ENCODE measurements at regions not wholly inside any gene's neighbourhood (a gene's known extent, or its start where the extent isn't known, plus 50 kb on each side); places are given as distances from the start of the nearest gene placed in this dataset.

- DNase-seq (ENCODE audit: extremely low spot score): no peak
- no peak for TF ChIP-seq PKNOX1 (IDR thresholded peaks at IDR 0.05)
- TF ChIP-seq SP1 (IDR thresholded peaks at IDR 0.05): no peak
- no peak for TF ChIP-seq SUZ12 (IDR thresholded peaks at IDR 0.05)
- no peak for TF ChIP-seq BHLHE40 (IDR thresholded peaks at IDR 0.05; ENCODE audit: borderline replicate concordance)
- no peak for TF ChIP-seq HDGF (IDR thresholded peaks at IDR 0.05; ENCODE audit: borderline replicate concordance)
- TF ChIP-seq ARNT (IDR thresholded peaks at IDR 0.05): no peak
- no peak for TF ChIP-seq CTBP1 (IDR thresholded peaks at IDR 0.05; ENCODE audit: borderline replicate concordance)
- no peak for TF ChIP-seq FOXK2 (IDR thresholded peaks at IDR 0.05)
- TF ChIP-seq NFRKB (IDR thresholded peaks at IDR 0.05): no peak
- no peak for TF ChIP-seq TARDBP (IDR thresholded peaks at IDR 0.05)
- TF ChIP-seq L3MBTL2 (conservative IDR thresholded peaks at IDR 0.05): no peak
- no peak for TF ChIP-seq ZNF384 (IDR thresholded peaks at IDR 0.05)
- TF ChIP-seq FOXA1 (IDR thresholded peaks at IDR 0.05): no peak
- no peak for TF ChIP-seq ELF4 (IDR thresholded peaks at IDR 0.05)
- POLR2A ChIA-PET: no interaction called here
- CTCF ChIA-PET: no interaction called here
These were observed 132.8 kb upstream of the ZPLD1 start for GRCh38 chr3:102302020-102302419.

GRCh38 chr3:102304550-102304949 lies 130.3 kb upstream of the ZPLD1 start:
- CTCF ChIA-PET: no interaction called here
- TF ChIP-seq SP1 (IDR thresholded peaks at IDR 0.05) (no peak), TARDBP (IDR thresholded peaks at IDR 0.05) (no peak), FOXK2 (IDR thresholded peaks at IDR 0.05) (no peak), HDGF (IDR thresholded peaks at IDR 0.05; ENCODE audit: borderline replicate concordance) (no peak), LEF1 (IDR thresholded peaks at IDR 0.05; ENCODE audit: borderline replicate concordance) (no peak), FOXA1 (IDR thresholded peaks at IDR 0.05) (no peak), L3MBTL2 (conservative IDR thresholded peaks at IDR 0.05) (no peak), BHLHE40 (IDR thresholded peaks at IDR 0.05; ENCODE audit: borderline replicate concordance) (no peak), CTBP1 (IDR thresholded peaks at IDR 0.05; ENCODE audit: borderline replicate concordance) (no peak), NFRKB (IDR thresholded peaks at IDR 0.05) (no peak), PKNOX1 (IDR thresholded peaks at IDR 0.05) (no peak), ZNF384 (IDR thresholded peaks at IDR 0.05) (no peak), ARNT (IDR thresholded peaks at IDR 0.05) (no peak), FOXM1 (IDR thresholded peaks at IDR 0.05; ENCODE audit: borderline replicate concordance) (no peak), SUZ12 (IDR thresholded peaks at IDR 0.05) (no peak), ELF4 (IDR thresholded peaks at IDR 0.05) (no peak)
- no peak for DNase-seq (ENCODE audit: extremely low spot score)
- POLR2A ChIA-PET: no interaction called here

GRCh38 chr3:102307442-102307841 lies 127.4 kb upstream of the ZPLD1 start:
- CTCF ChIA-PET: no interaction called here
- no peak for DNase-seq (ENCODE audit: extremely low spot score)
- no peak for TF ChIP-seq BHLHE40 (IDR thresholded peaks at IDR 0.05; ENCODE audit: borderline replicate concordance)
- no peak for TF ChIP-seq L3MBTL2 (conservative IDR thresholded peaks at IDR 0.05)
- TF ChIP-seq CTBP1 (IDR thresholded peaks at IDR 0.05; ENCODE audit: borderline replicate concordance): no peak
- no peak for TF ChIP-seq SP1 (IDR thresholded peaks at IDR 0.05)
- TF ChIP-seq FOXM1 (IDR thresholded peaks at IDR 0.05; ENCODE audit: borderline replicate concordance): no peak
- TF ChIP-seq FOXA1 (IDR thresholded peaks at IDR 0.05): no peak
- TF ChIP-seq ZNF384 (IDR thresholded peaks at IDR 0.05): no peak
- no peak for TF ChIP-seq PKNOX1 (IDR thresholded peaks at IDR 0.05)
- no peak for TF ChIP-seq SUZ12 (IDR thresholded peaks at IDR 0.05)
- no peak for TF ChIP-seq LEF1 (IDR thresholded peaks at IDR 0.05; ENCODE audit: borderline replicate concordance)
- TF ChIP-seq ARNT (IDR thresholded peaks at IDR 0.05): no peak
- no peak for TF ChIP-seq NFRKB (IDR thresholded peaks at IDR 0.05)
- TF ChIP-seq ELF4 (IDR thresholded peaks at IDR 0.05): no peak
- no peak for TF ChIP-seq FOXK2 (IDR thresholded peaks at IDR 0.05)
- POLR2A ChIA-PET: no interaction called here

GRCh38 chr3:102329066-102329465 lies 105.7 kb upstream of the ZPLD1 start:
- no peak for TF ChIP-seq ZNF384 (IDR thresholded peaks at IDR 0.05)
- no peak for TF ChIP-seq HDGF (IDR thresholded peaks at IDR 0.05; ENCODE audit: borderline replicate concordance)
- no peak for TF ChIP-seq ARNT (IDR thresholded peaks at IDR 0.05)
- no peak for TF ChIP-seq LEF1 (IDR thresholded peaks at IDR 0.05; ENCODE audit: borderline replicate concordance)
- no peak for TF ChIP-seq SP1 (IDR thresholded peaks at IDR 0.05)
- TF ChIP-seq FOXA1 (IDR thresholded peaks at IDR 0.05): no peak
- no peak for TF ChIP-seq PKNOX1 (IDR thresholded peaks at IDR 0.05)
- no peak for TF ChIP-seq CTBP1 (IDR thresholded peaks at IDR 0.05; ENCODE audit: borderline replicate concordance)
- TF ChIP-seq SUZ12 (IDR thresholded peaks at IDR 0.05): no peak
- no peak for TF ChIP-seq L3MBTL2 (conservative IDR thresholded peaks at IDR 0.05)
- no peak for TF ChIP-seq TARDBP (IDR thresholded peaks at IDR 0.05)
- TF ChIP-seq BHLHE40 (IDR thresholded peaks at IDR 0.05; ENCODE audit: borderline replicate concordance): no peak
- no peak for TF ChIP-seq ELF4 (IDR thresholded peaks at IDR 0.05)
- DNase-seq (ENCODE audit: extremely low spot score): no peak
- POLR2A ChIA-PET: no interaction called here
- CTCF ChIA-PET: no interaction called here

GRCh38 chr3:102329561-102329960 lies 105.3 kb upstream of the ZPLD1 start:
- ChIA-PET CTCF (no interaction called here), POLR2A (no interaction called here)
- DNase-seq (ENCODE audit: extremely low spot score): no peak
- TF ChIP-seq ELF4 (IDR thresholded peaks at IDR 0.05) (no peak), SUZ12 (IDR thresholded peaks at IDR 0.05) (no peak), FOXK2 (IDR thresholded peaks at IDR 0.05) (no peak), SP1 (IDR thresholded peaks at IDR 0.05) (no peak), TARDBP (IDR thresholded peaks at IDR 0.05) (no peak), ZNF384 (IDR thresholded peaks at IDR 0.05) (no peak), ARNT (IDR thresholded peaks at IDR 0.05) (no peak), FOXA1 (IDR thresholded peaks at IDR 0.05) (no peak)

- TF ChIP-seq ELF4 (IDR thresholded peaks at IDR 0.05): no peak
- TF ChIP-seq TARDBP (IDR thresholded peaks at IDR 0.05): no peak
- no peak for TF ChIP-seq SP1 (IDR thresholded peaks at IDR 0.05)
- no peak for DNase-seq (ENCODE audit: extremely low spot score)
- POLR2A ChIA-PET: no interaction called here
- CTCF ChIA-PET: no interaction called here
These were observed 102.6 kb upstream of the ZPLD1 start for GRCh38 chr3:102332205-102332604.

All from HEK293T (cell line).